Globus pallidus (tissue), 1 donor: ENCODE measurements at regions not wholly inside any gene's neighbourhood (a gene's known extent, or its start where the extent isn't known, plus 50 kb on each side); places are given as distances from the start of the nearest gene placed in this dataset.

ENCODE experiments used
- DNase-seq: peaks from one replicate; pipeline ENCODE4 v3.0.0-alpha.2; 2015; ENCODE audit warnings: low spot score

GRCh38 chr18:7482342-7482741, 84.8 kb upstream of the PTPRM start:
- DNase-seq: peak; percentile 26

DNA sequence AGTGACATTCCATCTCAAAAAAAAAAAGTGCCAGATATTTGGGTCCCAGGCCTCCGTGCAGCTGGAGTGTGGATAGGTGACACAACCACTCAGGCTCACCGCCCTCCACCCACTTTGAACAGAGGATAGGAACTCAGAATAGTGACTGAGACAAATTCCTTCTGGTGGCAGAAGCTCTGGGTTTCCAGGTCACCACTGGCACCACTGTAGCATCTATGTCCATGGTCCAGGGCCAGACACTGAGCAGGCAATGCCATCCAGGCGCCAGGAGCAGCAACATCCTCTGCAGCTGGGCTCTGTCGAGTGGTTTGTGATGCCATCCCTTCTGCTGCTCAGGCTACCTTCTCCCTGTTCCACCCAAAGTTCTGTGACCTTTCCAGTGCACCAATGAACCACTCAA, 81.5 kb upstream of the PTPRM start:
- DNase-seq: no peak

DNA sequence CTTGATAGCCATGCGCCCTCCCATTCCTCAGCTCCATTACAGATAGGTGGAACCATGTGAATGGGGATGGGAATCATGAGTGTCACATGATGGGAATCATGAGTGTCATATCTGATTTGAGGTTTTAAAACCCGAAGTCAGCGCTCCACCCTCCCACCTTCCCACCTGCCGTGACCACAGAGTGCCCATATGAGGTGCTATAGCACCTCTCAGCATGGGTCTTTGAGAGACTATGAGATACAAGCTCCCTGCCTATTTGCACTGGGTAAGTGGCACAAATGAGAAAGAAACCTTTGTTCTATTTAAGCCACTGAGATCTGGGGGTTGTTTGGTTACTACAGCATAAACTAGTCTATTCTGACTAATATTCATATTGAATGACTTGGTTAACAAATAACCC, 78.5 kb upstream of the PTPRM start:
- DNase-seq: no peak

GRCh38 chr18:7490104-7490503, 77.0 kb upstream of the PTPRM start:
- no peak for DNase-seq

GRCh38 chr18:7492385-7492784, 74.7 kb upstream of the PTPRM start:
- DNase-seq: no peak

- no peak for DNase-seq
These were observed 70.0 kb upstream of the PTPRM start for GRCh38 chr18:7497081-7497480.

DNA sequence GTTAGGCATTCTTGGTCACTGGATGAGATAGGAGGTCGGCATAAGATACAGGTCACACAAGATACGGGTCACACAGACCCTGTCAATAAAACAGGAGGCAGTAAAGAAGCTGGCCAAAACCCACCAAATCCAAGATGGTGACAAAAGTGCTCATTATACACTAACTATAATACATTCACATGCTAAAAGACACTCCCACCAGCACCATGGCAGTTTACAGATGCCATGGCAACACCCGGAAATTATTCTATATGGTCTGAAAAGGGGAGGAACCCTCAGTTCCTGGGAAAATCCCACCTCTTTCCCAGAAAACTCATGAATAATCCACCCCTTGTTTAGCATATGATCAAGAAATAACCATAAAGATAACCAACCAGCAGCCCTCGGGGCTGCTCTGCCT, 56.0 kb upstream of the PTPRM start:
- DNase-seq: no peak

DNA sequence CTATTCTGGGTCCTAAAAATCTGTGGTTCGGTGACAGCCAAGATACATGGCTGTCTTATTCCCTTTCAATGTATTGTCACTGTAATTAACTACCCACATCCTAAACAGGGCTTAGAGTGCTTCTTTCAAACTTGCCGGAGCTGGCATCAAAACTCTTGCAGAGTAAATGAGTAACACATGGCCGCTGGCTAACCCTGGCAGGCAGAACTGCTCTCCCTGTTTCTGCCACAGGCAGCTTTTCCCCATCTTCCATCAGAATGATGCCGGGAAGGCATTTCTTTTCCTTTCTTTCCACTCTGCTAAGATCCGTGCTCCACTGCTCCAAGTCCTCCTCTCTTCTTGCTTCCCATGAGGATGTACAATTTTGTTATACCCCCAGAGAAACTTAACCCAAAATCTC, 54.8 kb upstream of the PTPRM start:
- DNase-seq: no peak

GRCh38 chr18:7512990-7513389, 54.1 kb upstream of the PTPRM start:
- DNase-seq: no peak

GRCh38 chr18:7514796-7515440, 52.2 kb upstream of the PTPRM start:
- no peak for DNase-seq

- DNase-seq: no peak
These were observed 50.6 kb upstream of the PTPRM start for GRCh38 chr18:7516266-7517117.
